SK-N-SH (cell line): ENCODE measurements at regions not wholly inside any gene's neighbourhood (a gene's known extent, or its start where the extent isn't known, plus 50 kb on each side); places are given as distances from the start of the nearest gene placed in this dataset.

Source experiments
- CTCF ChIA-PET: fragments of 300-600, 350-600 bp; formaldehyde crosslinking; extraction: SDS; loops from one replicate; lab custom pipeline; 2021; lab: Yijun Ruan, JAX
- POLR2A ChIA-PET: fragments of 350-600 bp; sonication (Branson Sonifier 250); formaldehyde crosslinking; extraction: SDS; loops from one replicate; lab custom pipeline; 2020; ENCODE audit warnings: antibody characterized with exemption, inconsistent platforms; lab: Yijun Ruan, JAX
- DNase-seq: peaks from one replicate; pipeline ENCODE4 v3.0.0; 2012
- H2AFZ ChIP-seq: fragments of 200-600 bp; sonication (generic); 2 replicates; pipeline ENCODE4 v1.8.1; 2016; ENCODE audit warnings: antibody characterized with exemption, mild to moderate bottlenecking, low read depth
- H3F3A ChIP-seq: fragments of 200-600 bp; sonication (generic); replicated peaks from 2 replicates; pipeline ENCODE3; 2016; ENCODE audit warnings: antibody characterized with exemption, mild to moderate bottlenecking; ENCODE audit not compliant: insufficient read depth
- H3K27ac ChIP-seq, 2 experiments: fragments of 200-500 bp in 1 of 2; fragments of 200-600 bp in 1 of 2; sonication (Bioruptor generic) in 1 of 2; sonication (generic), shearing (Covaris generic) in 1 of 2; 2 replicates each; pipeline versions ENCODE4 v1.5.1 to v1.6.1; 2014 to 2016; ENCODE audit warnings: low read depth in 2 of 2, inconsistent platforms in 1 of 2, low read length in 1 of 2, mild to moderate bottlenecking in 1 of 2, mixed read lengths in 1 of 2
- H3K27me3 ChIP-seq: fragments of 200-600 bp; sonication (generic), shearing (Covaris generic); 2 replicates; pipeline ENCODE4 v1.6.1; 2016; ENCODE audit warnings: mixed run types; ENCODE audit not compliant: insufficient read depth
- H3K36me3 ChIP-seq, 2 experiments: fragments of 200-500 bp in 1 of 2; fragments of 200-600 bp in 1 of 2; sonication (Bioruptor generic) in 1 of 2; sonication (generic) in 1 of 2; replicated peaks in 1 of 2; 2 replicates each; pipeline versions ENCODE3 to v1.5.1; 2014 to 2016; ENCODE audit warnings: low read length in 1 of 2, mild to moderate bottlenecking in 1 of 2; ENCODE audit not compliant: insufficient read depth in 2 of 2, control insufficient read depth in 1 of 2
- H3K4me1 ChIP-seq, 2 experiments: fragments of 200-500 bp in 1 of 2; fragments of 200-600 bp in 1 of 2; sonication (Bioruptor generic) in 1 of 2; sonication (generic), shearing (Covaris generic) in 1 of 2; 2 replicates each; pipeline versions ENCODE4 v1.5.1 to v1.6.1; 2014 to 2016; ENCODE audit warnings: low read depth in 1 of 2, low read length in 1 of 2, mixed run types in 1 of 2; ENCODE audit not compliant: insufficient read depth in 2 of 2, control insufficient read depth in 1 of 2
- H3K4me2 ChIP-seq: fragments of 200-600 bp; sonication (generic), shearing (Covaris generic); 2 replicates; pipeline ENCODE4 v1.6.1; 2017; ENCODE audit warnings: mixed run types
- H3K4me3 ChIP-seq, 2 experiments: fragments of 200-500 bp in 1 of 2; fragments of 200-600 bp in 1 of 2; sonication (Bioruptor generic) in 1 of 2; sonication (generic), shearing (Covaris generic) in 1 of 2; 2 replicates each; pipeline versions ENCODE4 v1.5.1 to v1.8.1; 2014 to 2016; ENCODE audit warnings: low read depth in 2 of 2, inconsistent platforms in 1 of 2, low read length in 1 of 2, mild to moderate bottlenecking in 1 of 2, mixed read lengths in 1 of 2, moderate library complexity in 1 of 2
- H3K79me2 ChIP-seq: fragments of 200-600 bp; sonication (generic); 2 replicates; pipeline ENCODE4 v1.8.1; 2017; ENCODE audit warnings: mild to moderate bottlenecking; ENCODE audit not compliant: insufficient read depth
- H3K9ac ChIP-seq: fragments of 200-600 bp; sonication (generic); 2 replicates; pipeline ENCODE4 v1.6.1; 2017; ENCODE audit warnings: mixed run types
- H3K9me2 ChIP-seq: fragments of 200-600 bp; sonication (generic); 2 replicates; pipeline ENCODE4 v1.6.1; 2017; ENCODE audit warnings: mixed run types
- H3K9me3 ChIP-seq: fragments of 200-600 bp; sonication (generic); 2 replicates; pipeline ENCODE4 v1.6.1; 2017; ENCODE audit warnings: mixed run types, mild to moderate bottlenecking, moderate library complexity
- H4K20me1 ChIP-seq: fragments of 200-600 bp; sonication (generic); 2 replicates; pipeline ENCODE4 v1.6.1; 2017; ENCODE audit warnings: mild to moderate bottlenecking, mixed run types; ENCODE audit not compliant: insufficient read depth
- CHD2 ChIP-seq: fragments of 150-350 bp; IDR thresholded peaks from 2 replicates; pipeline ENCODE4 v1.6.1; 2018; ENCODE audit warnings: low read length; ENCODE audit not compliant: partially characterized antibody
- EP300 ChIP-seq, 2 experiments: IDR thresholded peaks; 2 replicates each; pipeline versions ENCODE4 v1.4.0 to v1.6.1; 2012; ENCODE audit warnings: borderline replicate concordance in 1 of 2, low read depth in 1 of 2, low read length in 1 of 2
- FOSL2 ChIP-seq: IDR thresholded peaks from 2 replicates; pipeline ENCODE4 v1.4.0; 2012; ENCODE audit warnings: low read depth, mild to moderate bottlenecking, moderate library complexity, borderline replicate concordance
- FOXM1 ChIP-seq: IDR thresholded peaks from 2 replicates; pipeline ENCODE4 v1.4.0; 2012; ENCODE audit warnings: low read depth, mild to moderate bottlenecking
- MEF2A ChIP-seq: IDR thresholded peaks from 2 replicates; pipeline ENCODE4 v1.4.0; 2012; ENCODE audit warnings: low read depth, borderline replicate concordance
- RAD21 ChIP-seq: IDR thresholded peaks from 2 replicates; pipeline ENCODE4 v1.6.1; 2012; ENCODE audit warnings: mild to moderate bottlenecking, low read length
- RCOR1 ChIP-seq: fragments of 150-350 bp; IDR thresholded peaks from 2 replicates; pipeline ENCODE4 v1.6.1; 2017; ENCODE audit warnings: antibody characterized with exemption, low read length
- RFX5 ChIP-seq: IDR thresholded peaks from 2 replicates; pipeline ENCODE4 v1.6.1; 2012; ENCODE audit warnings: mild to moderate bottlenecking, improper control_type of control experiment, low read length
- RXRA ChIP-seq: IDR thresholded peaks from 2 replicates; pipeline ENCODE4 v1.4.0; 2012; ENCODE audit warnings: low read depth, mild to moderate bottlenecking, borderline replicate concordance
- SIN3A ChIP-seq: IDR thresholded peaks from 2 replicates; pipeline ENCODE4 v1.6.1; 2012; ENCODE audit warnings: low read depth, mild to moderate bottlenecking, low read length, moderate library complexity, borderline replicate concordance
- SMC3 ChIP-seq: IDR thresholded peaks from 2 replicates; pipeline ENCODE4 v1.6.1; 2012; ENCODE audit warnings: low read depth, low read length, improper control_type of control experiment
- YY1 ChIP-seq: IDR thresholded peaks from 2 replicates; pipeline ENCODE4 v1.4.0; 2012; ENCODE audit warnings: low read depth, mild to moderate bottlenecking
- WGBS: methylation state at CpG from one replicate; pipeline ENCODE4 v1.1.6; 2017; ENCODE audit warnings: low lambda C conversion rate; 5-methylcytosine and 5-hydroxymethylcytosine counted together
- TF ChIP-seq, protein P1 (sequence below): IDR thresholded peaks from 2 replicates; pipeline ENCODE4 v1.4.0; 2012; ENCODE audit warnings: low read depth, borderline replicate concordance
- TF ChIP-seq, protein P2 (sequence below): fragments of 150-350 bp; IDR thresholded peaks from 2 replicates; pipeline ENCODE4 v1.6.1; 2017; ENCODE audit warnings: antibody characterized with exemption, low read length, low read depth, borderline replicate concordance
- TF ChIP-seq, protein P3 (sequence below): IDR thresholded peaks from 2 replicates; pipeline ENCODE4 v1.4.0; 2012; ENCODE audit warnings: low read depth, borderline replicate concordance
- TF ChIP-seq, protein P4 (sequence below): IDR thresholded peaks from 2 replicates; pipeline ENCODE4; 2012
- TF ChIP-seq, protein P5 (sequence below): IDR thresholded peaks from 2 replicates; pipeline ENCODE4 v1.6.1; 2012; ENCODE audit warnings: mild to moderate bottlenecking, low read depth, low read length, moderate library complexity
- TF ChIP-seq, protein P6 (sequence below): fragments of 200-600 bp; sonication (generic); IDR thresholded peaks from 2 replicates; pipeline ENCODE4 v1.6.1; 2017; ENCODE audit warnings: antibody characterized with exemption, mild to moderate bottlenecking, moderate library complexity

DNA sequence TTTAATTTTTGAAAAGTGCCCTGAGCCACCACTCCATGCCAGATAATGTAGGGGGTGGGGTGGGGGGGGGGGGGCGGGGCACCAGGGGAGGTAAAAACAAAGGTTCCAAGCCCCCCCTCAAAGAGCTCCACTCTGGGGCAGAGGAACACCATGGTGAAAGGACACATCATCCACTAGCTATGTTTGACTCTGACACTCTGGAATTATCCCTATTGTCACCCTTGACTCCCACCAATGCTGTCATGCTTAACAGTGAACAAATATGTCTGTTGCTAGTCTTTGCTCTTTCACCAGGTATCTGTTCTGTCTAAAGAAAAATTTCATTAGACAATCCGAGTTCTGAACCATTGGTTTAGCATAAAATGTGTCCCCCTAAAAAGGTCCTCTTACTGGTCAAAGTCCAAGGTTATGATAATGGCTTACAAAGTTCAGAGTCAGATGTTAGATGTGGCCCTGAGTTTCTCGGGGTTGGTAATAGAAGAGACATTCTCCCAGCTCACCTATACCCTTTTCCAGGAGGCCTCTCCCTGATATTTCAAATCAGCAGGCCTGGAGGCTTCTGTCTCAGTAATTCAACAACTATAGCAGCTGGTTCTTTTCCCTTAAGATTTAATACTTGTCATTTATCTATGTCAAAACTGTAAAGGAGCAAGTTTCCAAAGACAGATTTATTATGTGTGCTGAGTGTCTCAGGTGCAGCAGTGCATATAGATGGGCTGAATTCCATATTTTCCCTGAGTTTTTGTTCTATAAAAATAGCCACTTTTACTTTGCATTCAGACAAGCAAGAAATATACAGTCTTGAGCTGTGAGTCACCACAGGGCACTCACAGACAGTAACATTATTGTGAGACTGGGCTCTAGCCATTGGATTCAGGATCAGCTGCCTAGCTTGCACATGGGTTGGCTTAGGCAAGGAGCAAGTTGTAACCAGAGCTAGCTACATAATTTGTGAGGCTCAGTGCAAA, 174.1 kb downstream of the CSNK2A3 start (continued):
- no peak for TF ChIP-seq RFX5
- TF ChIP-seq MEF2A, result no peak

DNA sequence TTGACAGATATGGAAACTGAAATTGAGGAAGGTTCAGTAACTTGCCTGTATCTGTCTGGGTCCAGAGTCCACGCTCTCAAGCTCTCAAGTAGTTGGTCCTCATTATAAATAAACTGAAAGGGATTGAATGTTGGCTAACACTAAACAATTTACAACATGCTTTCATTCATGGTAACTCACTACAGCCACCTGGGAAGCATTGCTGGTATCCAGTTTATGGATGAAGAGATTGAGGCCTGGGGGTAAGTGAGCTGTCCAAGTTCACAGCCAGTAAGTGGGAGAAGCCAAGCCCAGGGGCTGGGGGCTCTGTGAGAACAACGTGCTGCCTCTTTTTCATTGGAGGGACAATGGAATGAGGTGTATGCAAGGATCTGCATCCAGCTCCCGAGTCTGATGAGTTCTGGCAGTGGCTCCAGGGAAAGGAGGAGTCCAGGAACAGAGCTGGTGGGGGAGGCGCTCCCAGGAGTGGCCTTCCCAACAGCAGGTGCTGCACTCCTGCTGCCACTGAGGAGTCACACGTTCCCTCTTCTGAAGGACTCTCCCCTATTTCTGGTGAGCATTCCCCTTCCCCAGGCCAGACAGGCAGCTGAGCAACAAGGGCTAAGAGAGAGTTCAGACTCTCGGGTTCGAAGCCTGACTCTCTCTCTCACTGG, 175.8 kb downstream of the CSNK2A3 start:
- ChIA-PET POLR2A (no interaction called here), CTCF (interaction anchor here (0.7 to 0.8 kb wide), 2 partner anchors 72 to 610 kb away, joined by 3 read pairs; no protein-coding TSS in a partner anchor)
- no peak for DNase-seq
- Histone ChIP-seq H4K20me1 (no peaks in the 10 kb centered on the region), H3K36me3 (no peaks in the 10 kb centered on the region), H3K9ac (no peak overlapping the region), H3K4me3 (no peak overlapping the region), H3K79me2 (no peaks in the 10 kb centered on the region), H3K9me3 (no peaks in the 10 kb centered on the region), H3K27me3 (peaks cover 6% of the 10 kb centered on the region; the same call in 1 of the 2 replicates), H2AFZ (no peak overlapping the region), H3K4me2 (no peak overlapping the region), H3K4me1 (no peaks in the 10 kb centered on the region; a peak in 1 of 4 replicates), H3F3A (peaks cover 5% of the 10 kb centered on the region), H3K27ac (no peak overlapping the region), H3K9me2 (no peaks in the 10 kb centered on the region)
- WGBS, result 47% methylated on average over 7 of the region's 7 CpGs
- TF ChIP-seq, protein P1, sequence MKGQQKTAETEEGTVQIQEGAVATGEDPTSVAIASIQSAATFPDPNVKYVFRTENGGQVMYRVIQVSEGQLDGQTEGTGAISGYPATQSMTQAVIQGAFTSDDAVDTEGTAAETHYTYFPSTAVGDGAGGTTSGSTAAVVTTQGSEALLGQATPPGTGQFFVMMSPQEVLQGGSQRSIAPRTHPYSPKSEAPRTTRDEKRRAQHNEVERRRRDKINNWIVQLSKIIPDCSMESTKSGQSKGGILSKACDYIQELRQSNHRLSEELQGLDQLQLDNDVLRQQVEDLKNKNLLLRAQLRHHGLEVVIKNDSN, result no peak
- TF ChIP-seq CHD2 (no peak), YY1 (no peak), SMC3 (no peak), RXRA (no peak), RAD21 (no peak), FOXM1 (no peak), FOSL2 (no peak), SIN3A (no peak), RCOR1 (no peak), EP300 (IDR thresholded peaks at IDR 0.05; ENCODE audit: borderline replicate concordance in 1 of 2, low read depth in 1 of 2, low read length in 1 of 2) (no peak)
- TF ChIP-seq, protein P2, sequence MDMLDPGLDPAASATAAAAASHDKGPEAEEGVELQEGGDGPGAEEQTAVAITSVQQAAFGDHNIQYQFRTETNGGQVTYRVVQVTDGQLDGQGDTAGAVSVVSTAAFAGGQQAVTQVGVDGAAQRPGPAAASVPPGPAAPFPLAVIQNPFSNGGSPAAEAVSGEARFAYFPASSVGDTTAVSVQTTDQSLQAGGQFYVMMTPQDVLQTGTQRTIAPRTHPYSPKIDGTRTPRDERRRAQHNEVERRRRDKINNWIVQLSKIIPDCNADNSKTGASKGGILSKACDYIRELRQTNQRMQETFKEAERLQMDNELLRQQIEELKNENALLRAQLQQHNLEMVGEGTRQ, result no peak
- TF ChIP-seq, protein P3, sequence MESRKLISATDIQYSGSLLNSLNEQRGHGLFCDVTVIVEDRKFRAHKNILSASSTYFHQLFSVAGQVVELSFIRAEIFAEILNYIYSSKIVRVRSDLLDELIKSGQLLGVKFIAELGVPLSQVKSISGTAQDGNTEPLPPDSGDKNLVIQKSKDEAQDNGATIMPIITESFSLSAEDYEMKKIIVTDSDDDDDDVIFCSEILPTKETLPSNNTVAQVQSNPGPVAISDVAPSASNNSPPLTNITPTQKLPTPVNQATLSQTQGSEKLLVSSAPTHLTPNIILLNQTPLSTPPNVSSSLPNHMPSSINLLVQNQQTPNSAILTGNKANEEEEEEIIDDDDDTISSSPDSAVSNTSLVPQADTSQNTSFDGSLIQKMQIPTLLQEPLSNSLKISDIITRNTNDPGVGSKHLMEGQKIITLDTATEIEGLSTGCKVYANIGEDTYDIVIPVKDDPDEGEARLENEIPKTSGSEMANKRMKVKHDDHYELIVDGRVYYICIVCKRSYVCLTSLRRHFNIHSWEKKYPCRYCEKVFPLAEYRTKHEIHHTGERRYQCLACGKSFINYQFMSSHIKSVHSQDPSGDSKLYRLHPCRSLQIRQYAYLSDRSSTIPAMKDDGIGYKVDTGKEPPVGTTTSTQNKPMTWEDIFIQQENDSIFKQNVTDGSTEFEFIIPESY, result no peak
- TF ChIP-seq, protein P4, sequence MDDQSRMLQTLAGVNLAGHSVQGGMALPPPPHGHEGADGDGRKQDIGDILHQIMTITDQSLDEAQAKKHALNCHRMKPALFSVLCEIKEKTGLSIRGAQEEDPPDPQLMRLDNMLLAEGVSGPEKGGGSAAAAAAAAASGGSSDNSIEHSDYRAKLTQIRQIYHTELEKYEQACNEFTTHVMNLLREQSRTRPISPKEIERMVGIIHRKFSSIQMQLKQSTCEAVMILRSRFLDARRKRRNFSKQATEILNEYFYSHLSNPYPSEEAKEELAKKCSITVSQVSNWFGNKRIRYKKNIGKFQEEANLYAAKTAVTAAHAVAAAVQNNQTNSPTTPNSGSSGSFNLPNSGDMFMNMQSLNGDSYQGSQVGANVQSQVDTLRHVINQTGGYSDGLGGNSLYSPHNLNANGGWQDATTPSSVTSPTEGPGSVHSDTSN, result no peak
- TF ChIP-seq, protein P5, sequence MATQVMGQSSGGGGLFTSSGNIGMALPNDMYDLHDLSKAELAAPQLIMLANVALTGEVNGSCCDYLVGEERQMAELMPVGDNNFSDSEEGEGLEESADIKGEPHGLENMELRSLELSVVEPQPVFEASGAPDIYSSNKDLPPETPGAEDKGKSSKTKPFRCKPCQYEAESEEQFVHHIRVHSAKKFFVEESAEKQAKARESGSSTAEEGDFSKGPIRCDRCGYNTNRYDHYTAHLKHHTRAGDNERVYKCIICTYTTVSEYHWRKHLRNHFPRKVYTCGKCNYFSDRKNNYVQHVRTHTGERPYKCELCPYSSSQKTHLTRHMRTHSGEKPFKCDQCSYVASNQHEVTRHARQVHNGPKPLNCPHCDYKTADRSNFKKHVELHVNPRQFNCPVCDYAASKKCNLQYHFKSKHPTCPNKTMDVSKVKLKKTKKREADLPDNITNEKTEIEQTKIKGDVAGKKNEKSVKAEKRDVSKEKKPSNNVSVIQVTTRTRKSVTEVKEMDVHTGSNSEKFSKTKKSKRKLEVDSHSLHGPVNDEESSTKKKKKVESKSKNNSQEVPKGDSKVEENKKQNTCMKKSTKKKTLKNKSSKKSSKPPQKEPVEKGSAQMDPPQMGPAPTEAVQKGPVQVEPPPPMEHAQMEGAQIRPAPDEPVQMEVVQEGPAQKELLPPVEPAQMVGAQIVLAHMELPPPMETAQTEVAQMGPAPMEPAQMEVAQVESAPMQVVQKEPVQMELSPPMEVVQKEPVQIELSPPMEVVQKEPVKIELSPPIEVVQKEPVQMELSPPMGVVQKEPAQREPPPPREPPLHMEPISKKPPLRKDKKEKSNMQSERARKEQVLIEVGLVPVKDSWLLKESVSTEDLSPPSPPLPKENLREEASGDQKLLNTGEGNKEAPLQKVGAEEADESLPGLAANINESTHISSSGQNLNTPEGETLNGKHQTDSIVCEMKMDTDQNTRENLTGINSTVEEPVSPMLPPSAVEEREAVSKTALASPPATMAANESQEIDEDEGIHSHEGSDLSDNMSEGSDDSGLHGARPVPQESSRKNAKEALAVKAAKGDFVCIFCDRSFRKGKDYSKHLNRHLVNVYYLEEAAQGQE, result no peak
- TF ChIP-seq, protein P6, sequence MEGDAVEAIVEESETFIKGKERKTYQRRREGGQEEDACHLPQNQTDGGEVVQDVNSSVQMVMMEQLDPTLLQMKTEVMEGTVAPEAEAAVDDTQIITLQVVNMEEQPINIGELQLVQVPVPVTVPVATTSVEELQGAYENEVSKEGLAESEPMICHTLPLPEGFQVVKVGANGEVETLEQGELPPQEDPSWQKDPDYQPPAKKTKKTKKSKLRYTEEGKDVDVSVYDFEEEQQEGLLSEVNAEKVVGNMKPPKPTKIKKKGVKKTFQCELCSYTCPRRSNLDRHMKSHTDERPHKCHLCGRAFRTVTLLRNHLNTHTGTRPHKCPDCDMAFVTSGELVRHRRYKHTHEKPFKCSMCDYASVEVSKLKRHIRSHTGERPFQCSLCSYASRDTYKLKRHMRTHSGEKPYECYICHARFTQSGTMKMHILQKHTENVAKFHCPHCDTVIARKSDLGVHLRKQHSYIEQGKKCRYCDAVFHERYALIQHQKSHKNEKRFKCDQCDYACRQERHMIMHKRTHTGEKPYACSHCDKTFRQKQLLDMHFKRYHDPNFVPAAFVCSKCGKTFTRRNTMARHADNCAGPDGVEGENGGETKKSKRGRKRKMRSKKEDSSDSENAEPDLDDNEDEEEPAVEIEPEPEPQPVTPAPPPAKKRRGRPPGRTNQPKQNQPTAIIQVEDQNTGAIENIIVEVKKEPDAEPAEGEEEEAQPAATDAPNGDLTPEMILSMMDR, result no peak
